Karpas-422 (cell line): ENCODE measurements at regions not wholly inside any gene's neighbourhood (a gene's known extent, or its start where the extent isn't known, plus 50 kb on each side); places are given as distances from the start of the nearest gene placed in this dataset.

Source experiments
- DNase-seq: peaks from one replicate; pipeline ENCODE4 v3.0.0-alpha.2; 2015
- H2AFZ ChIP-seq: fragments of 200-600 bp; sonication (generic); 2 replicates; pipeline ENCODE4 v1.6.1; 2014; ENCODE audit warnings: antibody characterized with exemption, low read length, mixed read lengths
- H3K27ac ChIP-seq: fragments of 200-600 bp; sonication (generic); 2 replicates; pipeline ENCODE4 v1.5.1; 2014; ENCODE audit warnings: mild to moderate bottlenecking, low read length, moderate library complexity
- H3K27me3 ChIP-seq: fragments of 200-600 bp; sonication (generic); 2 replicates; pipeline ENCODE4 v1.6.1; 2014; ENCODE audit warnings: low read length, mixed read lengths
- H3K36me3 ChIP-seq: fragments of 200-600 bp; sonication (generic); 2 replicates; pipeline ENCODE4 v1.6.1; 2014; ENCODE audit warnings: low read length, mixed read lengths; ENCODE audit not compliant: insufficient read depth
- H3K4me1 ChIP-seq: fragments of 200-600 bp; sonication (generic); 2 replicates; pipeline ENCODE4 v1.6.1; 2014; ENCODE audit warnings: mild to moderate bottlenecking, low read length, mixed read lengths
- H3K4me2 ChIP-seq: fragments of 200-600 bp; sonication (generic); 2 replicates; pipeline ENCODE4 v1.6.1; 2014; ENCODE audit warnings: low read length, low read depth, mild to moderate bottlenecking; ENCODE audit not compliant: poor library complexity, severe bottlenecking
- H3K4me3 ChIP-seq: fragments of 200-600 bp; sonication (generic); 2 replicates; pipeline ENCODE4 v1.5.1; 2014; ENCODE audit warnings: mild to moderate bottlenecking, antibody characterized with exemption, low read length, mixed read lengths
- H3K79me2 ChIP-seq: fragments of 200-600 bp; sonication (generic); 2 replicates; pipeline ENCODE4 v1.6.1; 2014; ENCODE audit warnings: mild to moderate bottlenecking, low read length, mixed read lengths
- H3K9ac ChIP-seq: fragments of 200-600 bp; sonication (generic); 2 replicates; pipeline ENCODE4 v1.6.0; 2014; ENCODE audit warnings: low read length
- H3K9me2 ChIP-seq: fragments of 200-600 bp; sonication (generic), shearing (Covaris generic); replicated peaks from 2 replicates; pipeline ENCODE4 v1.6.0; 2014; ENCODE audit warnings: mild to moderate bottlenecking, low read length, moderate library complexity; ENCODE audit not compliant: insufficient read depth
- H3K9me3 ChIP-seq: fragments of 300-700, 200-600 bp; sonication (generic); 2 replicates; pipeline ENCODE4 v1.6.1; 2014; ENCODE audit warnings: low read length, mixed read lengths
- H4K20me1 ChIP-seq: fragments of 200-600 bp; sonication (generic); 2 replicates; pipeline ENCODE4 v1.6.1; 2014; ENCODE audit warnings: mild to moderate bottlenecking, antibody characterized with exemption, low read length, low read depth; ENCODE audit not compliant: insufficient read depth

DNA sequence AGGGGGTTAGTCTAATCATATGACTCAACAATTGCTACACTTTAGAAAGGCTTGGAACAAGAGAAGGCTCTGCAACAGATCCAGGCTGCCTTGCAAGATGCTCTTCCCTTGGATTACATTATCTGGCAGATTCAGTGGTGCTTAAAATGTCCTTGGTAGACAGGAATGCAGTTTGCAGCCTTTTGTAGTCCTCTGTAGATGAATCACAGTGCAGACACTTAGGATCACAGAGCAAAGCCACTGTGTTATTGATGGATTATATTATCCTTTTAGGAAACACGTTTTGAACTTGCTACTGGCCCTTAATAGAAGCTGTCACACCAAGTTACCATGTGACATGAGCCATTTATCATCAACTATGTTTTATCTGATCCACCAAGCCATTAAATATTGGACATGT, 152.2 kb downstream of the CBLN2 start:
- Histone ChIP-seq H3K4me3 (no peak overlapping the region), H3K9me3 (peaks cover 61% of the 10 kb centered on the region), H2AFZ (no peak overlapping the region), H3K79me2 (no peaks in the 10 kb centered on the region), H3K4me1 (no peaks in the 10 kb centered on the region), H3K4me2 (no peak overlapping the region), H3K9ac (no peak overlapping the region), H3K36me3 (0 out of 2 replicates have a peak, but pooled peaks cover 2% of the 10 kb centered on the region), H3K9me2 (no peaks in the 10 kb centered on the region), H3K27me3 (no peaks in the 10 kb centered on the region), H4K20me1 (no peaks in the 10 kb centered on the region), H3K27ac (no peak overlapping the region)
- no peak for DNase-seq

DNA sequence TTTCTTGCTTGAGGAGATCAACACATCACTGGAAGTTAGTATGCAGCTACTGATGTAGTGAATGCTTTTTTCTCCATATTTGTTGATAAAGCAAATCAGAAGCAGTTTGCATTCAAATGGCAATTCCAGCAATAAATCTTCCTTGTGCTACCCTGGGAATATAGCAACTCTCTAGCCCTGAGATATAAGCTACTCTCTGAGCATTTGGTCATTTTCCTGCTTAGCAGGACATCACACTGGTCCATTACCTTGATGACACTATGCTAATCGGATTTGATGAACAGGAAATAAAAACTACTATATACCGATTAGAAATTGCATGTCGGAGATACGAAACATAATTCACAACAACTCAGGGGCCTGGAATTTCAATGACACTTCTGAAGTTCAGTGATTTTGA, 152.7 kb downstream of the CBLN2 start:
- peaks cover 63% of the 10 kb centered on the region for H3K9me3 ChIP-seq
- no peaks in the 10 kb centered on the region for H3K79me2 ChIP-seq
- no peaks in the 10 kb centered on the region for H3K4me1 ChIP-seq
- no peak overlapping the region for H3K4me2 ChIP-seq
- no peak overlapping the region for H2AFZ ChIP-seq
- no peaks in the 10 kb centered on the region for H4K20me1 ChIP-seq
- H3K4me3 ChIP-seq, result no peak overlapping the region
- H3K9ac ChIP-seq, result no peak overlapping the region
- no peaks in the 10 kb centered on the region for H3K9me2 ChIP-seq
- H3K27me3 ChIP-seq, result no peaks in the 10 kb centered on the region
- no peak for DNase-seq
- 0 out of 2 replicates have a peak, but pooled peaks cover 2% of the 10 kb centered on the region for H3K36me3 ChIP-seq
- no peak overlapping the region for H3K27ac ChIP-seq

DNA sequence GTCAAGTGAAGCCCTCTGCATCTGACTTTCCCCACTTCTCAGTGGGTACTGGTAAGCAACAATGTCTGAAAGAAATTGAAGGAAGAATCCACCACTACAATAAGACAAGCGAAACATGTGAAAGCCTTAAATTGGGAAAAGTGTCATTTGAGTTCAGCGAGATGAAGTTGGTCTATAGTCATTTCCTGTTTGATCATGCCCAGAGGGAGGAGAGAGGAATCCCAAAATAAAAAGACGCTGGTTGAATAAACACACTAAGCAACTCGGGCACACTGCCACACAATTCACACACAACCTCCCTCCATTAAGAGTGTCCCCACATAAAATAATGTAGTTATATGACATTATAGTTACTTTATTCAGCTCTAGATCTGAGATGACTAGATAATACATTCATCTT, 166.1 kb downstream of the CBLN2 start:
- Histone ChIP-seq H3K27ac (no peak overlapping the region), H3K9me2 (no peaks in the 10 kb centered on the region), H4K20me1 (no peaks in the 10 kb centered on the region), H2AFZ (no peak overlapping the region), H3K9ac (no peak overlapping the region), H3K36me3 (no peaks in the 10 kb centered on the region), H3K4me2 (no peak overlapping the region), H3K27me3 (no peaks in the 10 kb centered on the region), H3K4me1 (no peaks in the 10 kb centered on the region), H3K4me3 (no peak overlapping the region), H3K9me3 (peaks cover 55% of the 10 kb centered on the region), H3K79me2 (no peaks in the 10 kb centered on the region)
- DNase-seq, result no peak

DNA sequence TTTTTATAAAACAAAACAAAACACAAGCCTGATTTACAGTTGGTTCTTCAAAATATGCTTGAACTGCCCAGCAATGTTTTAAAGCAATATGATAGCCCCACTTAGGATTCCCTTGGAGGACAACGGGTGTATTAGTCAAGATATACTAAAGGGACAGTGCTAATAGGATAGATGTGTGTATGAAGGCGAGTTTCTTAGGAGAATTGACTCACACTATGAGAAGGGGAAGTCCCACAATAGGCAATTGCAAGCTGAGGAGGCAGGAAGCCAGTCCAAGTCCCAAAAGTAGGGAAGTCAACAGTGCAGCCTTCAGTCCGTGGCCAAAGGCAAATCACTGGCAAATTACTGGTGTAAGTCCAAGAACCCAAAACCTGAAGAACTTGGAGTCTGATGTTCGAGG, 167.9 kb downstream of the CBLN2 start:
- no peak overlapping the region for H3K9ac ChIP-seq
- no peaks in the 10 kb centered on the region for H3K79me2 ChIP-seq
- no peak overlapping the region for H3K4me3 ChIP-seq
- no peaks in the 10 kb centered on the region for H3K27me3 ChIP-seq
- H2AFZ ChIP-seq, result no peak overlapping the region
- no peak overlapping the region for H3K27ac ChIP-seq
- no peaks in the 10 kb centered on the region for H3K9me2 ChIP-seq
- peaks cover 45% of the 10 kb centered on the region for H3K9me3 ChIP-seq
- no peak for DNase-seq
- no peaks in the 10 kb centered on the region for H3K4me1 ChIP-seq
- H3K36me3 ChIP-seq, result no peaks in the 10 kb centered on the region
- H4K20me1 ChIP-seq, result no peaks in the 10 kb centered on the region
- no peak overlapping the region for H3K4me2 ChIP-seq

DNA sequence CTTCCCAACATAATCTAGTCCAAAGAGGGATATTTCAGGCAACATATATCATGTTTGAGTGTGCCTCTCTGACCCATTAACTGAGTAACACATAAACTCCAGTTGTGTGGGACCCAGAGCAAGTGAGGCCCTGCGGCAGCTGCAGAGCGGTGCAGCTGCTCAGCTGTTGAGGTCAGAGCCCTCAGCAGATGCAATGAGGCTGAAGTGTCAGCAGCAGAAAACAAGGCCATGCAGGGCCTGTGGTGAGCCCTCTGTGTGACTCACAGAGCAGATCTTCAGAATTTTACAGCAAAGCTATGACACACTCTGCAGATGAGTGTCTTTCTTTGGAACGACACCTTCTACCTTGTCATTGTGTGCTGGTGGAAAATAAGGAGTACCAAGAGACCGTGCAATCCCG, 168.5 kb downstream of the CBLN2 start:
- no peak overlapping the region for H3K4me3 ChIP-seq
- no peak overlapping the region for H3K27ac ChIP-seq
- peaks cover 48% of the 10 kb centered on the region for H3K9me3 ChIP-seq
- no peak overlapping the region for H3K9ac ChIP-seq
- no peaks in the 10 kb centered on the region for H3K4me1 ChIP-seq
- no peaks in the 10 kb centered on the region for H3K36me3 ChIP-seq
- no peaks in the 10 kb centered on the region for H3K79me2 ChIP-seq
- H3K4me2 ChIP-seq, result no peak overlapping the region
- H2AFZ ChIP-seq, result no peak overlapping the region
- H4K20me1 ChIP-seq, result no peaks in the 10 kb centered on the region
- no peak for DNase-seq
- no peaks in the 10 kb centered on the region for H3K9me2 ChIP-seq
- H3K27me3 ChIP-seq, result no peaks in the 10 kb centered on the region

DNA sequence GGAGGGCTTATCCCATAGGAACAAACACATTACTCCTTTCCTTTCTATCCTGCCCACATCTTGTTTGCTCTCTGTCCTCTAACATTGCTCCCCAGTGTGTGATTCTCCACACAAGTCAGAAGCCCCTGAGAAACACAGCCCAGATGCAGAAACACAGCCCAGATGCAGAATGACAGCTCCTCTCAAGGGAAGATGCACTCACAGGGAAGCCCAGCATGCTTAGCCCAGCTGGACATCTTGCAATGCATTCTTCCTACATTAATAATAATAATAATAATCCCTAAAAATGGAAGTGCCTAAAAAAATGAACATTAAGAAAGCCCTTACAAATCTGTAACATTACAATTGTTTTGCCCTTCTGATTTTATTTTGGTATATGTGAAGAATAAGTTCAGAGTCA, 172.1 kb downstream of the CBLN2 start:
- H3K9ac ChIP-seq, result no peak overlapping the region
- no peaks in the 10 kb centered on the region for H3K9me2 ChIP-seq
- no peaks in the 10 kb centered on the region for H3K36me3 ChIP-seq
- no peaks in the 10 kb centered on the region for H3K4me1 ChIP-seq
- DNase-seq, result no peak
- no peaks in the 10 kb centered on the region for H3K27me3 ChIP-seq
- H4K20me1 ChIP-seq, result no peaks in the 10 kb centered on the region
- H3K27ac ChIP-seq, result no peak overlapping the region
- H3K79me2 ChIP-seq, result no peaks in the 10 kb centered on the region
- no peak overlapping the region for H2AFZ ChIP-seq
- H3K4me3 ChIP-seq, result no peak overlapping the region
- no peak overlapping the region for H3K4me2 ChIP-seq
- peaks cover 54% of the 10 kb centered on the region for H3K9me3 ChIP-seq

DNA sequence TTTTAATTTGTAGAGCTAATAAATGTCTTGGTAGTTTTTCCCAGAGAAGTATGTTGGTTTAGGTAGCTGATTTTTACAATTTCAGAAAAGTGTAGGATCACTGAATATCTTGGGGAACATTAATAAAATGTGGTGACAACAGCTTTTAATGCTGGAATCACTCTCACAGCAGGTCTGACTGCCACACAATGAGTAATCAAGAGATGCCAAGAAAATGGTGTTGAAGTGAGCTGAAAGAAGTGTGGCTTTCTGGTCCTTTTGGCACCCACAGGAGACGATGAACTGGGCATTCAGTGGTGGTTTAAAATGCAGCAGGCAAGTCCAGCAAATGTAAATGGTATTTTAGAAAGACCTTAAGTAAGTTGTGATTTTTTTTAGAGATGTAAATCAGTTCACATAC, 175.8 kb downstream of the CBLN2 start:
- Histone ChIP-seq H4K20me1 (no peaks in the 10 kb centered on the region), H3K4me3 (no peak overlapping the region), H3K36me3 (no peaks in the 10 kb centered on the region), H3K4me1 (no peaks in the 10 kb centered on the region), H3K9ac (no peak overlapping the region), H3K4me2 (no peak overlapping the region), H3K9me2 (no peaks in the 10 kb centered on the region), H3K79me2 (no peaks in the 10 kb centered on the region), H3K9me3 (peaks cover 53% of the 10 kb centered on the region), H2AFZ (no peak overlapping the region), H3K27ac (no peak overlapping the region), H3K27me3 (no peaks in the 10 kb centered on the region)
- DNase-seq, result no peak

DNA sequence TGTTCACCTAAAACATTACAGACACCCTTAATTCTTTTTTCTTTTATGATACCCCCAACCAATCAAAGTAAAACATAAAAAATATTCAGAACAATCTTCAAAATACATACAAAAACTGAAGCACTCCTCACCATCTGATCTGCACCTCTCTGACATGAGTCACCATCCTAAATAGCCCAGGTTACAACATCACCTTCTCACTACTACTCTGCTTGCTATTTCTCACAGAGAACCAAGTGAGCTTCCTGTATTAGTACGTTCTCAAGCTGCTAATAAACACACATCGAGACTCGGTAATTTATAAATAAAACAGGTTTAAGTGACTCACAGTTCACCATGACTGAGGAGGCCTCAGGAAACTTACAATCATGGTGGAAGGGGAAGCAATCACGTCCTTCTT, 183.5 kb downstream of the CBLN2 start:
- DNase-seq, result no peak
- Histone ChIP-seq H4K20me1 (no peaks in the 10 kb centered on the region), H2AFZ (no peak overlapping the region), H3K9me3 (peaks cover 71% of the 10 kb centered on the region), H3K9me2 (no peaks in the 10 kb centered on the region), H3K4me2 (no peak overlapping the region), H3K27ac (no peak overlapping the region), H3K4me1 (no peaks in the 10 kb centered on the region), H3K36me3 (no peaks in the 10 kb centered on the region), H3K27me3 (no peaks in the 10 kb centered on the region), H3K4me3 (no peak overlapping the region), H3K9ac (no peak overlapping the region), H3K79me2 (no peaks in the 10 kb centered on the region)

DNA sequence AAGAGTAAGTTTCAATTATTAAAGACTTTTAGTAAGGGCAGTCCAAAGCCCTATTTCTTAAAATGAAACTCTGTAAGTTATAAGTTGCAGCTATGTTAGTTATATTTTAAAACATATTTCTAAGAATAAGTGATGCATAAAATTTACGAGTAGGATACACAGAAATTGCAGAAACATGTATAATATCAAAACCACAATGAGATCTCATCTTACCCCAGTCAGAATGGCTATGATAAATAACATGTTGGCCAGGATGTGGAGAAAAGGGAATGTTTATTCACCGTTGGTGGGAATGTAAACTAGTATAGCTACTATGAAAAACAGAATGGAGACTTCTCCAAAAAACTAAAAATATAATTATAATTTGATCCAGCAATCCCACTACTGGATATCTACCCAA, 201.2 kb downstream of the CBLN2 start:
- no peak overlapping the region for H3K9ac ChIP-seq
- no peaks in the 10 kb centered on the region for H4K20me1 ChIP-seq
- H3K79me2 ChIP-seq, result no peaks in the 10 kb centered on the region
- no peak overlapping the region for H3K27ac ChIP-seq
- no peak overlapping the region for H2AFZ ChIP-seq
- H3K27me3 ChIP-seq, result no peaks in the 10 kb centered on the region
- no peaks in the 10 kb centered on the region for H3K36me3 ChIP-seq
- no peak overlapping the region for H3K4me3 ChIP-seq
- no peaks in the 10 kb centered on the region for H3K4me1 ChIP-seq
- H3K9me2 ChIP-seq, result no peaks in the 10 kb centered on the region
- peaks cover 55% of the 10 kb centered on the region for H3K9me3 ChIP-seq
- DNase-seq, result no peak
- no peak overlapping the region for H3K4me2 ChIP-seq
